Peyer's patch (tissue), 4 donors: ENCODE measurements at regions not wholly inside any gene's neighbourhood (a gene's known extent, or its start where the extent isn't known, plus 50 kb on each side); places are given as distances from the start of the nearest gene placed in this dataset.

ENCODE experiments used
- CTCF ChIP-seq, 6 experiments: fragments of 450-650 bp in 4 of 6; fragments of 200-600 bp in 2 of 6; sonication (generic) in 1 of 6; IDR thresholded peaks; one replicate each; pipeline ENCODE4 v1.5.1; 2017 to 2019; ENCODE audit warnings: antibody characterized with exemption in 6 of 6, mild to moderate bottlenecking in 3 of 6, moderate library complexity in 1 of 6
- POLR2A ChIP-seq, 2 donors: fragments of 450-650 bp; IDR thresholded peaks; one replicate each; pipeline ENCODE4 v1.5.1; 2017; ENCODE audit warnings: antibody characterized with exemption in 2 of 2, mild to moderate bottlenecking in 2 of 2, moderate library complexity in 2 of 2

- TF ChIP-seq CTCF (IDR thresholded peaks at IDR 0.05) (no peak), POLR2A (IDR thresholded peaks at IDR 0.05) (no peak)
Observed at GRCh38 chr18:70536370-70537062, 247.7 kb downstream of the SOCS6 start.
